ENCODE measurements at regions not wholly inside any gene's neighbourhood (a gene's known extent, or its start where the extent isn't known, plus 50 kb on each side); places are given as distances from the start of the nearest gene placed in this dataset.

GRCh38 chr11:92026664-92027063 is 198.0 kb upstream of the FAT3 start:
- DNase-seq (ENCODE audit: low read depth): no peak
- Histone ChIP-seq H3K36me3 (ENCODE audit: control insufficient read depth, insufficient read depth, low read length) (no peaks in the 10 kb centered on the region), H3K27me3 (ENCODE audit: control insufficient read depth, insufficient read depth, low read length) (no peaks in the 10 kb centered on the region), H3K4me3 (ENCODE audit: low read depth, low read length) (no peak overlapping the region)
- TF ChIP-seq CTCF (IDR thresholded peaks at IDR 0.05; ENCODE audit: insufficient read depth, low read length, poor library complexity, severe bottlenecking): no peak

GRCh38 chr11:92024788-92025187 is 199.8 kb upstream of the FAT3 start:
- TF ChIP-seq CTCF (IDR thresholded peaks at IDR 0.05; ENCODE audit: insufficient read depth, low read length, poor library complexity, severe bottlenecking): no peak
- Histone ChIP-seq H3K36me3 (ENCODE audit: control insufficient read depth, insufficient read depth, low read length) (no peaks in the 10 kb centered on the region), H3K4me3 (ENCODE audit: low read depth, low read length) (no peak overlapping the region), H3K27me3 (ENCODE audit: control insufficient read depth, insufficient read depth, low read length) (no peaks in the 10 kb centered on the region)
- DNase-seq (ENCODE audit: low read depth): no peak

- Histone ChIP-seq H3K27me3 (ENCODE audit: control insufficient read depth, insufficient read depth, low read length) (no peaks in the 10 kb centered on the region), H3K36me3 (ENCODE audit: control insufficient read depth, insufficient read depth, low read length) (no peaks in the 10 kb centered on the region), H3K4me3 (ENCODE audit: low read depth, low read length) (no peak overlapping the region)
- no peak for TF ChIP-seq CTCF (IDR thresholded peaks at IDR 0.05; ENCODE audit: insufficient read depth, low read length, poor library complexity, severe bottlenecking)
- DNase-seq (ENCODE audit: low read depth): no peak
Measured at GRCh38 chr11:92022499-92022898, 202.1 kb upstream of the FAT3 start.

- no peaks in the 10 kb centered on the region for H3K36me3 ChIP-seq (ENCODE audit: control insufficient read depth, insufficient read depth, low read length)
- TF ChIP-seq CTCF (IDR thresholded peaks at IDR 0.05; ENCODE audit: insufficient read depth, low read length, poor library complexity, severe bottlenecking): no peak
- H3K27me3 ChIP-seq (ENCODE audit: control insufficient read depth, insufficient read depth, low read length): no peaks in the 10 kb centered on the region
Measured at GRCh38 chr11:92018332-92018731, 206.3 kb upstream of the FAT3 start.

GRCh38 chr11:92008249-92008648 is 216.4 kb upstream of the FAT3 start:
- Histone ChIP-seq H3K36me3 (ENCODE audit: control insufficient read depth, insufficient read depth, low read length) (no peaks in the 10 kb centered on the region), H3K27me3 (ENCODE audit: control insufficient read depth, insufficient read depth, low read length) (no peaks in the 10 kb centered on the region), H3K4me3 (ENCODE audit: low read depth, low read length) (no peak overlapping the region)
- no peak for TF ChIP-seq CTCF (IDR thresholded peaks at IDR 0.05; ENCODE audit: insufficient read depth, low read length, poor library complexity, severe bottlenecking)
- no peak for DNase-seq (ENCODE audit: low read depth)

More at GRCh38 chr11:92018332-92018731, 206.3 kb upstream of the FAT3 start:
- no peak overlapping the region for H3K4me3 ChIP-seq (ENCODE audit: low read depth, low read length)
- DNase-seq (ENCODE audit: low read depth): no peak

- H3K4me3 ChIP-seq (ENCODE audit: low read depth, low read length): no peak overlapping the region
- H3K36me3 ChIP-seq (ENCODE audit: control insufficient read depth, insufficient read depth, low read length): no peaks in the 10 kb centered on the region
- DNase-seq (ENCODE audit: low read depth): no peak
- H3K27me3 ChIP-seq (ENCODE audit: control insufficient read depth, insufficient read depth, low read length): no peaks in the 10 kb centered on the region
- no peak for TF ChIP-seq CTCF (IDR thresholded peaks at IDR 0.05; ENCODE audit: insufficient read depth, low read length, poor library complexity, severe bottlenecking)
Measured at GRCh38 chr11:92002568-92002967, 222.1 kb upstream of the FAT3 start.

Measured in kidney epithelial cell (primary cell).